Panc1 (cell line): ENCODE measurements at regions not wholly inside any gene's neighbourhood (a gene's known extent, or its start where the extent isn't known, plus 50 kb on each side); places are given as distances from the start of the nearest gene placed in this dataset.

Experiments used
- ATAC-seq: fragments of 200-7000 bp; cut with Tn5 transposase; 2 replicates; pipeline ENCODE4 v1.9.1; 2020; ENCODE audit warnings: mild to moderate bottlenecking, moderate library complexity
- BruUV-seq: library from RNA; stranded (reverse); fragments of 400-500 nt; replicated peaks from 2 replicates; lab custom pipeline; 2021; lab: Mats Ljungman, UMichigan
- CTCF ChIA-PET: fragments of 300-600 bp; sonication (Branson Sonifier 250); formaldehyde crosslinking; loops from one replicate; lab custom pipeline; 2022; ENCODE audit warnings: antibody characterized with exemption; lab: Charles Lee
- POLR2A ChIA-PET: fragments of 300-600 bp; sonication (Branson Sonifier 250); formaldehyde crosslinking; loops from one replicate; lab custom pipeline; 2022; ENCODE audit warnings: antibody characterized with exemption; lab: Charles Lee
- DNase-seq: peaks from one replicate; pipeline ENCODE4 v3.0.0-alpha.2; 2010; ENCODE audit warnings: low read depth, low spot score
- H3K27ac ChIP-seq: 2 replicates; pipeline ENCODE4 v1.5.1; 2011; ENCODE audit warnings: mild to moderate bottlenecking, low read length, inconsistent platforms
- H3K27me3 ChIP-seq: fragments of 200-500 bp; sonication (Bioruptor generic); 2 replicates; pipeline ENCODE4 v1.6.0; 2014; ENCODE audit warnings: low read length, inconsistent platforms; ENCODE audit not compliant: control insufficient read depth, insufficient read depth
- H3K36me3 ChIP-seq: fragments of 200-500 bp; sonication (Bioruptor generic); 2 replicates; pipeline ENCODE4 v1.5.1; 2014; ENCODE audit warnings: inconsistent platforms, mild to moderate bottlenecking, low read length, moderate library complexity; ENCODE audit not compliant: control insufficient read depth, insufficient read depth
- H3K4me1 ChIP-seq: 2 replicates; pipeline ENCODE4 v1.5.1; 2011; ENCODE audit warnings: inconsistent platforms, mild to moderate bottlenecking, low read length, moderate library complexity; ENCODE audit not compliant: control insufficient read depth, insufficient read depth
- H3K4me3 ChIP-seq, 2 experiments: 2 replicates each; pipeline ENCODE4 v1.5.1; 2011 to 2012; ENCODE audit warnings: low read depth in 2 of 2, low read length in 2 of 2, mild to moderate bottlenecking in 2 of 2, inconsistent platforms in 1 of 2, moderate library complexity in 1 of 2
- H3K9me3 ChIP-seq: fragments of 200-500 bp; sonication (Bioruptor generic); 2 replicates; pipeline ENCODE4 v1.5.1; 2014; ENCODE audit warnings: low read depth, mild to moderate bottlenecking, inconsistent platforms, low read length, moderate library complexity; ENCODE audit not compliant: control insufficient read depth, insufficient read depth
- CTCF ChIP-seq: fragments of 450-650 bp; IDR thresholded peaks from 2 replicates; pipeline ENCODE4 v1.5.1; 2017; ENCODE audit warnings: mild to moderate bottlenecking
- POLR2AphosphoS5 ChIP-seq: IDR thresholded peaks from 2 replicates; pipeline ENCODE4 v1.6.1; 2012; ENCODE audit warnings: mild to moderate bottlenecking, low read depth, low read length, moderate library complexity
- REST ChIP-seq, 2 experiments: IDR thresholded peaks; 2 replicates each; pipeline ENCODE4 v1.6.1; 2011 to 2012; ENCODE audit warnings: low read depth in 2 of 2, control low read depth in 1 of 2, low read length in 1 of 2, mild to moderate bottlenecking in 1 of 2, moderate library complexity in 1 of 2; ENCODE audit not compliant: insufficient read depth in 1 of 2
- SIN3A ChIP-seq: IDR thresholded peaks from 2 replicates; pipeline ENCODE4 v1.6.1; 2012; ENCODE audit warnings: low read depth, mild to moderate bottlenecking, low read length, moderate library complexity, borderline replicate concordance; ENCODE audit not compliant: insufficient read depth
- TCF7L2 ChIP-seq: IDR thresholded peaks from 2 replicates; pipeline ENCODE4 v1.6.1; 2011; ENCODE audit warnings: mild to moderate bottlenecking, low read depth, low read length, inconsistent platforms
- in situ Hi-C: cut with HindIII; loops from 2 replicates; pipeline ENCODE4 v1.10.0; 2016; ENCODE audit warnings: low sequenced_read_pairs, low pct_unique_long_range_greater_than_20kb
- intact Hi-C: fragments of 100-400 bp; cut with micrococcal nuclease; formaldehyde crosslinking; loops from one replicate; pipeline ENCODE4 v1.10.0; 2022; ENCODE audit not compliant: unreplicated experiment

GRCh38 chr3:64739971-64740631 is 52.3 kb upstream of the ADAMTS9 start:
- Histone ChIP-seq H3K27ac (no peak overlapping the region), H3K27me3 (no peaks in the 10 kb centered on the region), H3K4me1 (no peaks in the 10 kb centered on the region), H3K36me3 (no peaks in the 10 kb centered on the region), H3K4me3 (no peak overlapping the region), H3K9me3 (no peaks in the 10 kb centered on the region)
- ChIA-PET POLR2A (no interaction called here), CTCF (no interaction called here)
- in situ Hi-C loops: no loop called here
- TF ChIP-seq TCF7L2 (no peak), POLR2AphosphoS5 (no peak), SIN3A (no peak), CTCF (no peak), REST (IDR thresholded peaks at IDR 0.05; ENCODE audit: insufficient read depth in 1 of 2, low read depth in 2 of 2, low read length in 1 of 2) (no peak)
- no peak for ATAC-seq
- intact Hi-C loops: no loop called here
- no peak for DNase-seq
- no TSS peak for BruUV-seq
